EH (cell line): ENCODE measurements at regions not wholly inside any gene's neighbourhood (a gene's known extent, or its start where the extent isn't known, plus 50 kb on each side); places are given as distances from the start of the nearest gene placed in this dataset.

Experiments used
- DNase-seq: peaks from one replicate; pipeline ENCODE4 v3.0.0-alpha.2; 2015; ENCODE audit warnings: low read depth

- DNase-seq, result no peak
Measured at GRCh38 chr1:93744299-93744988, 62.8 kb upstream of the BCAR3 start.

GRCh38 chr1:93743465-93743864 lies 61.8 kb upstream of the BCAR3 start:
- DNase-seq, result no peak

- peak; percentile 53 for DNase-seq
Measured at GRCh38 chr1:93740601-93741031, 59.0 kb upstream of the BCAR3 start.

GRCh38 chr1:93740157-93740556 lies 58.5 kb upstream of the BCAR3 start:
- no peak for DNase-seq

GRCh38 chr1:93739472-93739871 lies 57.8 kb upstream of the BCAR3 start:
- DNase-seq, result no peak

GRCh38 chr1:93738926-93739325 lies 57.3 kb upstream of the BCAR3 start:
- no peak for DNase-seq

- peak; percentile 98 for DNase-seq
Measured at GRCh38 chr1:93738075-93738622, 56.5 kb upstream of the BCAR3 start.

- peak; percentile 95 for DNase-seq
Measured at GRCh38 chr1:93735722-93736121, 54.1 kb upstream of the BCAR3 start.

- DNase-seq, result peak; percentile 50
Measured at GRCh38 chr1:93734999-93735398, 53.4 kb upstream of the BCAR3 start.

- DNase-seq, result no peak
Measured at GRCh38 chr1:93733340-93733739, 51.7 kb upstream of the BCAR3 start.

- no peak for DNase-seq
Measured at GRCh38 chr1:93732514-93732913, 50.9 kb upstream of the BCAR3 start.
